ENCODE measurements at regions not wholly inside any gene's neighbourhood (a gene's known extent, or its start where the extent isn't known, plus 50 kb on each side); places are given as distances from the start of the nearest gene placed in this dataset.

DNA sequence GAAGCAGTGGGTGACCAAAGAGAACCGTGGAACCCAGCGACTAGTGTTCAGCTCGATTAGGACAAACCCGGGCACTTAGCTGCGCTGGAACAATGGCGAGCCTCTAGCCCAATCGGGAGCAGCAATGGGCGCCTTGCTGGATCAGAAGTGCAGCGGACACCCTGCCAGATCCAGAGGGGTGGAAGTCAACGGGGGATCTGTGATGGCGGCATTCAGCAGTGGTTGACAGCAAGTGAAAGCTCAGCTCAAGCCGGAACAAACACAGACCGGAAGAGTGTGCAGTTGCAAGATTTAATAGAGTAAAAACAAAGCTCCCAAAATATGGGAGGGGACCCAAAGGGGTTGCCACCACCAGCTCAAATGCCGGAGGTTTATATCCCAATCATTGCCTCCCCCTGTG lies 478.7 kb upstream of the REG3G start:
- TF ChIP-seq, protein P1, sequence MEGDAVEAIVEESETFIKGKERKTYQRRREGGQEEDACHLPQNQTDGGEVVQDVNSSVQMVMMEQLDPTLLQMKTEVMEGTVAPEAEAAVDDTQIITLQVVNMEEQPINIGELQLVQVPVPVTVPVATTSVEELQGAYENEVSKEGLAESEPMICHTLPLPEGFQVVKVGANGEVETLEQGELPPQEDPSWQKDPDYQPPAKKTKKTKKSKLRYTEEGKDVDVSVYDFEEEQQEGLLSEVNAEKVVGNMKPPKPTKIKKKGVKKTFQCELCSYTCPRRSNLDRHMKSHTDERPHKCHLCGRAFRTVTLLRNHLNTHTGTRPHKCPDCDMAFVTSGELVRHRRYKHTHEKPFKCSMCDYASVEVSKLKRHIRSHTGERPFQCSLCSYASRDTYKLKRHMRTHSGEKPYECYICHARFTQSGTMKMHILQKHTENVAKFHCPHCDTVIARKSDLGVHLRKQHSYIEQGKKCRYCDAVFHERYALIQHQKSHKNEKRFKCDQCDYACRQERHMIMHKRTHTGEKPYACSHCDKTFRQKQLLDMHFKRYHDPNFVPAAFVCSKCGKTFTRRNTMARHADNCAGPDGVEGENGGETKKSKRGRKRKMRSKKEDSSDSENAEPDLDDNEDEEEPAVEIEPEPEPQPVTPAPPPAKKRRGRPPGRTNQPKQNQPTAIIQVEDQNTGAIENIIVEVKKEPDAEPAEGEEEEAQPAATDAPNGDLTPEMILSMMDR (IDR thresholded peaks at IDR 0.05; ENCODE audit: low read depth, low read length) = no peak
- TF ChIP-seq, protein P2, sequence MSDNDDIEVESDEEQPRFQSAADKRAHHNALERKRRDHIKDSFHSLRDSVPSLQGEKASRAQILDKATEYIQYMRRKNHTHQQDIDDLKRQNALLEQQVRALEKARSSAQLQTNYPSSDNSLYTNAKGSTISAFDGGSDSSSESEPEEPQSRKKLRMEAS (IDR thresholded peaks at IDR 0.05; ENCODE audit: low read depth, low read length) = no peak
- TF ChIP-seq POLR2A (IDR thresholded peaks at IDR 0.05; ENCODE audit: extremely low read depth, insufficient read length) = no peak
- TF ChIP-seq MYC (IDR thresholded peaks at IDR 0.05; ENCODE audit: low read depth, low read length) = no peak

All from NB4 (cell line).